Smooth muscle cell (in vitro differentiated cells): ENCODE measurements at regions not wholly inside any gene's neighbourhood (a gene's known extent, or its start where the extent isn't known, plus 50 kb on each side); places are given as distances from the start of the nearest gene placed in this dataset.
"Not testable (repeated sequence)": the region's sequence is repeated elsewhere in the genome, so short reads cannot be mapped to it uniquely, and the experiment has no call there.

ENCODE experiments used
- DNase-seq: peaks from one replicate; lab custom pipeline; 2025; ENCODE audit not compliant: unreplicated experiment; lab: John Stamatoyannopoulos, UW
- H2AFZ ChIP-seq: fragments of 200-600 bp; sonication (generic); 2 replicates; pipeline ENCODE4 v1.6.0; 2016; ENCODE audit warnings: antibody characterized with exemption, low read depth, mild to moderate bottlenecking
- H3F3A ChIP-seq: fragments of 200-600 bp; sonication (generic); 2 replicates; pipeline ENCODE4 v1.6.0; 2017; ENCODE audit warnings: antibody characterized with exemption, low read depth
- H3K27ac ChIP-seq: fragments of 200-600 bp; sonication (generic); 2 replicates; pipeline ENCODE4 v1.5.1; 2016; ENCODE audit warnings: low read depth, mild to moderate bottlenecking
- H3K27me3 ChIP-seq: fragments of 200-600 bp; sonication (generic); 2 replicates; pipeline ENCODE4 v1.6.1; 2016; ENCODE audit warnings: low read depth, mild to moderate bottlenecking
- H3K36me3 ChIP-seq: fragments of 200-600 bp; sonication (generic); 2 replicates; pipeline ENCODE4 v1.5.1; 2016; ENCODE audit warnings: low read depth
- H3K4me1 ChIP-seq: fragments of 200-600 bp; sonication (generic); 2 replicates; pipeline ENCODE4 v1.5.1; 2016; ENCODE audit warnings: low read depth
- H3K4me2 ChIP-seq: fragments of 200-600 bp; sonication (generic); 2 replicates; pipeline ENCODE4 v1.6.0; 2016; ENCODE audit warnings: mild to moderate bottlenecking
- H3K4me3 ChIP-seq: fragments of 200-600 bp; sonication (generic); 2 replicates; pipeline ENCODE4 v1.5.1; 2016; ENCODE audit warnings: mild to moderate bottlenecking
- H3K79me2 ChIP-seq: fragments of 200-600 bp; sonication (generic); 2 replicates; pipeline ENCODE4 v1.6.0; 2016; ENCODE audit warnings: low read depth, mild to moderate bottlenecking
- H3K9ac ChIP-seq: fragments of 200-600 bp; sonication (generic); 2 replicates; pipeline ENCODE4 v1.6.0; 2016; ENCODE audit warnings: low read depth
- H3K9me3 ChIP-seq: fragments of 200-600 bp; sonication (generic); replicated peaks from 2 replicates; pipeline ENCODE4 v1.5.1; 2016; ENCODE audit warnings: low read depth
- H4K20me1 ChIP-seq: fragments of 200-600 bp; sonication (generic); 2 replicates; pipeline ENCODE4 v1.6.0; 2016; ENCODE audit warnings: low read depth
- CTCF ChIP-seq: fragments of 200-600 bp; sonication (generic); IDR thresholded peaks from 2 replicates; pipeline ENCODE4 v1.5.1; 2017; ENCODE audit warnings: borderline replicate concordance, mild to moderate bottlenecking, antibody characterized with exemption; ENCODE audit not compliant: insufficient read depth, poor library complexity, severe bottlenecking
- WGBS: methylation state at CpG from one replicate; pipeline ENCODE4 v1.1.7; 2016; ENCODE audit warnings: low lambda C conversion rate; 5-methylcytosine and 5-hydroxymethylcytosine counted together

GRCh38 chr14:105857220-105857825, 330.9 kb downstream of the TMEM121 start:
- Histone ChIP-seq H4K20me1 (no peaks in the 10 kb centered on the region), H3K36me3 (no peaks in the 10 kb centered on the region), H3K27me3 (no peaks in the 10 kb centered on the region), H3K4me1 (no peaks in the 10 kb centered on the region), H3K9ac (no peak overlapping the region), H3K79me2 (no peaks in the 10 kb centered on the region), H3K4me2 (no peak overlapping the region), H3K27ac (no peak overlapping the region), H2AFZ (no peak overlapping the region), H3K9me3 (no peaks in the 10 kb centered on the region), H3F3A (no peaks in the 10 kb centered on the region), H3K4me3 (no peak overlapping the region)
- WGBS = 36% methylated on average over 1 of the region's 1 CpG
- no peak for TF ChIP-seq CTCF
- DNase-seq = no peak

DNA sequence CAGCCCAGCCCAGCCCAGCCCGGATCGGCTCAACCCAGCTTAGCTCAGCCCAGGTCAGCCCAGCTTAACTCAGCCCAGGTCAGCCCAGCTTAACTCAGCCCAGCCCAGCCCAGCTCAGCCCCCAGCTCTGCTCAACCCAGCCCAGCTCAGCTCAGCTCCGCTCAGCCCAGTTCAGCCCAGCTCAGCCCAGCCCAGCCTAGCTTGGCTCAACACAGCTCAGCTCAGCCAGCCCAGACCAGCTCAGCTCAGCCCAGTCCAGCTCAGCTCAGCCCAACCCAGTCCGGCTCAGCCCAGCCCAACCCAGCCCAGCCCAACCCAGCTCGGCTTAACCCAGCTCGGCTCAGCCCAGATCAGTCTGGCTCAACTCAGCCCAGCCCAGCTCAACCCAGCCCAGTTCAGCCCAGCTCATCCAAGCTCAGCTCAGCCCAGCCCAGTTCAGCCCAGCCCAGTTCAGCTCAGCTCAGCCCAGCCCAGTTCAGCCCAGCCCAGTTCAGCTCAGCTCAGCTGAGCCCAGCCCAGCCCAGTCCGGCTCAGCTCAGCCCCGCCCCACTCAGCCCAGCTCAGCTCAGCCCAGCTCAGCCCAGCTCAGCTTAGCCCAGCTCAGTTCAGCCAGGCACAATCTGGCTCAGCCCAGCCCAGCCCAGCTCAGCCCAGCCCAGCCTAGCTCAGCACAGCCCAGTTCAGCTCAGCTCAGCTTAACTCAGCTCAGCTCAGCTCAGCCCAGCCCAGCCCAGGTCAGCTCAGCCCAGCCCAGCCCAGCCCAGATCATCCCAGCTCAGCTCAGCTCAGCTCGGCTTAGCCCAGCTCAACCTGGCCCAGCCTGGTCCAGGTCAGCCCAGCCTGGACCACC, 331.7 kb downstream of the TMEM121 start:
- no peak overlapping the region for H3K4me3 ChIP-seq
- no peaks in the 10 kb centered on the region for H4K20me1 ChIP-seq
- no peaks in the 10 kb centered on the region for H3K27me3 ChIP-seq
- DNase-seq = no peak
- no peak overlapping the region for H3K27ac ChIP-seq
- no peak overlapping the region for H3K4me2 ChIP-seq
- 90% methylated on average over 8 of the region's 9 CpGs for WGBS
- H2AFZ ChIP-seq = no peak overlapping the region
- no peak for TF ChIP-seq CTCF
- H3K9ac ChIP-seq = no peak overlapping the region
- H3F3A ChIP-seq = no peaks in the 10 kb centered on the region
- H3K9me3 ChIP-seq = peaks cover 4% of the 10 kb centered on the region
- no peaks in the 10 kb centered on the region for H3K36me3 ChIP-seq
- H3K79me2 ChIP-seq = no peaks in the 10 kb centered on the region
- H3K4me1 ChIP-seq = no peaks in the 10 kb centered on the region

DNA sequence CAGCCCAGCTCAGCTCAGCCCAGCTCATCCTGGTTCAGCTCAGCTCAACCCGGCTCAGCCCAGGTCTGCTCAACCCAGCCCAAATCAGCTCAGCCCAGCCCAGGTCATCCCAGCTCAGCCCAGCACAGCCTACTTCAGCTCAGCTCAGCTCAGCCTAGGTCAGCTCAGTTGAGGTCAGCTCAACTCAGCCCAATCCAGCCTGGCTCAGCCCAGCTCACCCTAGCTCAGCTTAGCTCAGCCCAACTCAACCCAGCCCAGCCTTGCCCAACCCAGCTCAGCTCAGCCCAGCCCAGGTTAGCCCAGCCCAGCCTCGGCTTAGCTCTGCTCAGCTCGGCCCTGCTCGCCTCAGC, 332.3 kb downstream of the TMEM121 start:
- TF ChIP-seq CTCF = no peak
- Histone ChIP-seq H3K27me3 (no peaks in the 10 kb centered on the region), H3K9me3 (peaks cover 8% of the 10 kb centered on the region), H3F3A (no peaks in the 10 kb centered on the region), H3K9ac (no peak overlapping the region), H3K36me3 (no peaks in the 10 kb centered on the region), H3K4me3 (no peak overlapping the region), H3K27ac (no peak overlapping the region), H2AFZ (no peak overlapping the region), H3K4me2 (no peak overlapping the region), H3K4me1 (no peaks in the 10 kb centered on the region), H4K20me1 (no peaks in the 10 kb centered on the region), H3K79me2 (no peaks in the 10 kb centered on the region)
- WGBS = 87% methylated on average over 4 of the region's 4 CpGs
- no peak for DNase-seq

DNA sequence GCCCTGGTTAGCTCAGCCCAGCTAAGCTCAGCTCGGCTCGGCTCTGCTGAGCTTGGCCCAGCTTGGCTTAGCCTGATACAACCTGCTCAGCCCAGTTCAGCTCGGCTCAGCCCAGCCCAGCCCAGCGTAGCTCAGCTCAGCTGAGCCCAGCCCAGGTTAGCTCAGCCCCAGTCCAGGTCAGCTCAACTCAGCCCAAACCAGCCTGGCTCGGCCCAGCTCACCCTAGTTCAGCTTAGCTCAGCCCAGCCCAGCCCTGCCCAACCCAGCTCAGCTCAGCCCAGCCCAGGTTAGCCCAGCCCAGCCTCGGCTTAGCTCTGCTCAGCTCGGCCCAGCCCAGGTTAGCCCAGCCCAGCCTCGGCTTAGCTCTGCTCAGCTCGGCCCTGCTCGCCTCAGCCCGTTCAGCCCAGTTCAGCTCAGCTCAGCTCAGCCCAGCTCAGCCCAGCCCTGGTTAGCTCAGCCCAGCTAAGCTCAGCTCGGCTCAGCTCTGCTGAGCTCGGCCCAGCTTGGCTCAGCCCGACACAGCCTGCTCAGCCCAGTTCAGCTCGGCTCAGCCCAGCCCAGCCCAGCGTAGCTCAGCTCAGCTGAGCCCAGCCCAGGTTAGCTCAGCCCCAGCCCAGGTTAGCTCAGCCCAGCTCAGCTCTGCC, 332.8 kb downstream of the TMEM121 start:
- H2AFZ ChIP-seq, H3K27me3 ChIP-seq, H3K79me2 ChIP-seq, H4K20me1 ChIP-seq, H3K9me3 ChIP-seq, H3K4me3 ChIP-seq, H3F3A ChIP-seq, H3K27ac ChIP-seq, H3K9ac ChIP-seq, H3K4me2 ChIP-seq, DNase-seq, H3K4me1 ChIP-seq, H3K36me3 ChIP-seq: not testable (repeated sequence)
- 83% methylated on average over 13 of the region's 16 CpGs for WGBS
